H9 (cell line): ENCODE measurements at regions not wholly inside any gene's neighbourhood (a gene's known extent, or its start where the extent isn't known, plus 50 kb on each side); places are given as distances from the start of the nearest gene placed in this dataset.

Experiments used
- DNase-seq: peaks from one replicate; pipeline ENCODE4 v3.0.0-alpha.2; 2017
- H2AFZ ChIP-seq: one replicate; pipeline ENCODE4 v1.6.1; 2013; ENCODE audit warnings: mild to moderate bottlenecking, low read length, control low read depth, moderate library complexity
- H2AK5ac ChIP-seq: 2 replicates; pipeline ENCODE4 v1.6.1; 2013; ENCODE audit warnings: low read length, control low read depth, mixed read lengths; ENCODE audit not compliant: insufficient read length
- H2BK120ac ChIP-seq: one replicate; pipeline ENCODE4 v1.6.1; 2013; ENCODE audit warnings: low read depth, mild to moderate bottlenecking, low read length, control low read depth, inconsistent platforms; ENCODE audit not compliant: poor library complexity, severe bottlenecking
- H2BK12ac ChIP-seq: 2 replicates; pipeline ENCODE4 v1.6.1; 2013; ENCODE audit warnings: low read length, control low read depth, mixed read lengths, low read depth; ENCODE audit not compliant: insufficient read length
- H2BK15ac ChIP-seq: 2 replicates; pipeline ENCODE4 v1.6.1; 2013; ENCODE audit warnings: low read depth, low read length, control low read depth
- H2BK20ac ChIP-seq: one replicate; pipeline ENCODE4 v1.6.1; 2013; ENCODE audit warnings: low read depth, mild to moderate bottlenecking, low read length, control low read depth, inconsistent platforms; ENCODE audit not compliant: poor library complexity, severe bottlenecking
- H2BK5ac ChIP-seq: 2 replicates; pipeline ENCODE4 v1.6.1; 2013; ENCODE audit warnings: low read length, control low read depth, mixed read lengths; ENCODE audit not compliant: insufficient read length
- H3K14ac ChIP-seq: 2 replicates; pipeline ENCODE4 v1.6.1; 2013; ENCODE audit warnings: low read length, control low read depth; ENCODE audit not compliant: insufficient read depth
- H3K18ac ChIP-seq: 2 replicates; pipeline ENCODE4 v1.6.1; 2013; ENCODE audit warnings: low read depth, mild to moderate bottlenecking, mixed read lengths, low read length, control low read depth; ENCODE audit not compliant: insufficient read length
- H3K23ac ChIP-seq: 2 replicates; pipeline ENCODE4 v1.6.1; 2013; ENCODE audit warnings: low read length, control low read depth, mixed read lengths, low read depth; ENCODE audit not compliant: insufficient read length
- H3K23me2 ChIP-seq: 2 replicates; pipeline ENCODE4 v1.6.1; 2013; ENCODE audit warnings: low read depth, mild to moderate bottlenecking, mixed read lengths, low read length, control low read depth; ENCODE audit not compliant: insufficient read length, poor library complexity, severe bottlenecking
- H3K27ac ChIP-seq: 2 replicates; pipeline ENCODE4 v1.5.1; 2013; ENCODE audit warnings: low read length, control low read depth, mixed read lengths, low read depth; ENCODE audit not compliant: insufficient read length
- H3K27me3 ChIP-seq: 2 replicates; pipeline ENCODE4 v1.6.1; 2013; ENCODE audit warnings: low read length, control low read depth, inconsistent platforms; ENCODE audit not compliant: insufficient read depth
- H3K4ac ChIP-seq: 2 replicates; pipeline ENCODE4 v1.6.1; 2013; ENCODE audit warnings: low read depth, mild to moderate bottlenecking, control low read depth, inconsistent platforms, low read length, moderate library complexity
- H3K4me1 ChIP-seq: 2 replicates; pipeline ENCODE4 v1.6.1; 2013; ENCODE audit warnings: low read length, control low read depth, inconsistent platforms; ENCODE audit not compliant: insufficient read depth
- H3K4me2 ChIP-seq: 2 replicates; pipeline ENCODE4 v1.6.1; 2013; ENCODE audit warnings: low read length, control low read depth, mixed read lengths; ENCODE audit not compliant: insufficient read length, insufficient read depth
- H3K56ac ChIP-seq: 2 replicates; pipeline ENCODE4 v1.6.1; 2013; ENCODE audit warnings: low read depth, mild to moderate bottlenecking, mixed read lengths, low read length, control low read depth; ENCODE audit not compliant: insufficient read length
- H3K79me1 ChIP-seq: 2 replicates; pipeline ENCODE4 v1.6.1; 2013; ENCODE audit warnings: low read depth, mild to moderate bottlenecking, moderate library complexity, low read length, control low read depth, inconsistent platforms; ENCODE audit not compliant: insufficient read depth, poor library complexity, severe bottlenecking
- H3K79me2 ChIP-seq: 2 replicates; pipeline ENCODE4 v1.6.1; 2013; ENCODE audit warnings: low read length, control low read depth, inconsistent platforms; ENCODE audit not compliant: insufficient read depth
- H3K9ac ChIP-seq: 2 replicates; pipeline ENCODE4 v1.6.1; 2013; ENCODE audit warnings: low read length, control low read depth, mixed read lengths; ENCODE audit not compliant: insufficient read length; ENCODE audit errors: extremely low read depth
- H3K9me3 ChIP-seq: one replicate; pipeline ENCODE4 v1.6.1; 2013; ENCODE audit warnings: low read depth, low read length, inconsistent platforms; ENCODE audit not compliant: control insufficient read depth
- H3T11ph ChIP-seq: one replicate; pipeline ENCODE4 v1.6.1; 2013; ENCODE audit warnings: mild to moderate bottlenecking, low read length, control low read depth, inconsistent platforms
- H4K20me1 ChIP-seq: one replicate; pipeline ENCODE4 v1.6.1; 2013; ENCODE audit not compliant: control insufficient read depth, insufficient read length, insufficient read depth
- H4K5ac ChIP-seq: 2 replicates; pipeline ENCODE4 v1.6.1; 2013; ENCODE audit warnings: low read depth, mild to moderate bottlenecking, mixed read lengths, low read length, control low read depth; ENCODE audit not compliant: insufficient read length
- H4K8ac ChIP-seq: replicated peaks from 2 replicates; pipeline ENCODE4 v1.6.1; 2013; ENCODE audit warnings: low read length, control low read depth, mixed read lengths, low read depth; ENCODE audit not compliant: insufficient read length
- H4K91ac ChIP-seq: 2 replicates; pipeline ENCODE4 v1.6.1; 2013; ENCODE audit warnings: low read depth, mild to moderate bottlenecking, moderate library complexity, mixed read lengths, low read length, control low read depth; ENCODE audit not compliant: insufficient read length
- H3K27ac Mint-ChIP-seq, 3 experiments: 2 replicates in 2 of 3; 3 replicates in 1 of 3; pipeline ENCODE4 v1.8.0; 2020 to 2021; ENCODE audit warnings: mixed read lengths in 3 of 3, mild to moderate bottlenecking in 1 of 3, moderate library complexity in 1 of 3
- H3K27me3 Mint-ChIP-seq: 2 replicates; pipeline ENCODE4 v1.8.0; 2021; ENCODE audit warnings: low read depth, mild to moderate bottlenecking, moderate library complexity, mixed read lengths
- H3K36me3 Mint-ChIP-seq, 3 experiments: 2 replicates in 2 of 3; 3 replicates in 1 of 3; pipeline ENCODE4 v1.8.0; 2020 to 2021; ENCODE audit warnings: low read depth in 3 of 3, mixed read lengths in 3 of 3; ENCODE audit not compliant: insufficient read depth in 1 of 3
- H3K4me1 Mint-ChIP-seq, 2 experiments: 2 replicates each; pipeline ENCODE4 v1.8.0; 2020; ENCODE audit warnings: mixed read lengths in 2 of 2
- H3K4me3 Mint-ChIP-seq, 2 experiments: 2 replicates in 1 of 2; 3 replicates in 1 of 2; pipeline ENCODE4 v1.8.0; 2020 to 2021; ENCODE audit warnings: mild to moderate bottlenecking in 2 of 2, mixed read lengths in 2 of 2, moderate library complexity in 1 of 2
- H3K9me3 Mint-ChIP-seq, 2 experiments: 2 replicates in 1 of 2; 3 replicates in 1 of 2; pipeline ENCODE4 v1.8.0; 2020; ENCODE audit warnings: mild to moderate bottlenecking in 2 of 2, mixed read lengths in 2 of 2, moderate library complexity in 1 of 2
- TF ChIP-seq, protein P1 (sequence below): fragments of 200-600 bp; sonication (generic); conservative IDR thresholded peaks from 3 replicates; pipeline ENCODE4 v1.8.0; 2021; ENCODE audit warnings: antibody characterized with exemption, mild to moderate bottlenecking

DNA sequence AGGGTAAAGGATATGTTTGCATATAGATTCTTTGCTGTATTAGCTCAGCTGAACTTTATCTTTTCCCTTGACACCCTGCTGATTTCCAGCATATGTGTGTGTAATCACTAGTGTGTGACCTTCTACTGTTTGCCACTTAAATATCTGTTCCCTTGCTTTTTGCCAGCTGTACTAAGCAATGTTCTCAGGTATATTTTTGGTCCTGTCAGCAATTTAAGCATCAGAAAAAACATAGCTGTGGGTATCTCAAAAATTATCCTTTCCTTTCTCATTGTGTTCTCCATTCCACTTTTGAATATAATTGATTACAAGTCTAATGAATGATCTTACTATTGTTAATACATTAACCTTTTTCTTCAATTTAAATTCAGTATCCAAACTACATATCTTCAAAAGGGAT is 59.2 kb upstream of the CDH10 start:
- Histone ChIP-seq H2BK5ac (no peak overlapping the region), H4K91ac (no peak overlapping the region), H3K4me1 (no peaks in the 10 kb centered on the region), H2BK15ac (no peak overlapping the region), H3K79me1 (no peaks in the 10 kb centered on the region), H3T11ph (no peak overlapping the region), H3K14ac (no peak overlapping the region), H4K5ac (no peak overlapping the region), H2AK5ac (no peak overlapping the region), H3K27ac (no peak overlapping the region), H3K27me3 (no peaks in the 10 kb centered on the region), H2BK120ac (no peak overlapping the region), H3K56ac (no peak overlapping the region), H3K4ac (no peak overlapping the region), H3K4me2 (no peak overlapping the region), H3K18ac (no peak overlapping the region), H3K23me2 (no peaks in the 10 kb centered on the region), H3K9ac (no peak overlapping the region), H4K8ac (no peak overlapping the region), H2AFZ (no peak overlapping the region), H2BK20ac (no peak overlapping the region), H2BK12ac (no peak overlapping the region), H3K79me2 (no peaks in the 10 kb centered on the region), H3K9me3 (no peaks in the 10 kb centered on the region), H4K20me1 (no peaks in the 10 kb centered on the region), H3K23ac (no peak overlapping the region)
- Mint-ChIP-seq H3K36me3 (no peaks in the 10 kb centered on the region; a peak in 1 of 7 replicates), H3K27ac (no peak overlapping the region; a peak in 1 of 7 replicates), H3K27me3 (no peaks in the 10 kb centered on the region), H3K4me3 (no peak overlapping the region), H3K9me3 (peaks cover 0 to 2% of the 10 kb centered on the region in 2 experiments; a peak in 2 of 5 replicates), H3K4me1 (peaks cover 4% of the 10 kb centered on the region in 2 experiments; a peak in 2 of 4 replicates)
- TF ChIP-seq, protein P1, sequence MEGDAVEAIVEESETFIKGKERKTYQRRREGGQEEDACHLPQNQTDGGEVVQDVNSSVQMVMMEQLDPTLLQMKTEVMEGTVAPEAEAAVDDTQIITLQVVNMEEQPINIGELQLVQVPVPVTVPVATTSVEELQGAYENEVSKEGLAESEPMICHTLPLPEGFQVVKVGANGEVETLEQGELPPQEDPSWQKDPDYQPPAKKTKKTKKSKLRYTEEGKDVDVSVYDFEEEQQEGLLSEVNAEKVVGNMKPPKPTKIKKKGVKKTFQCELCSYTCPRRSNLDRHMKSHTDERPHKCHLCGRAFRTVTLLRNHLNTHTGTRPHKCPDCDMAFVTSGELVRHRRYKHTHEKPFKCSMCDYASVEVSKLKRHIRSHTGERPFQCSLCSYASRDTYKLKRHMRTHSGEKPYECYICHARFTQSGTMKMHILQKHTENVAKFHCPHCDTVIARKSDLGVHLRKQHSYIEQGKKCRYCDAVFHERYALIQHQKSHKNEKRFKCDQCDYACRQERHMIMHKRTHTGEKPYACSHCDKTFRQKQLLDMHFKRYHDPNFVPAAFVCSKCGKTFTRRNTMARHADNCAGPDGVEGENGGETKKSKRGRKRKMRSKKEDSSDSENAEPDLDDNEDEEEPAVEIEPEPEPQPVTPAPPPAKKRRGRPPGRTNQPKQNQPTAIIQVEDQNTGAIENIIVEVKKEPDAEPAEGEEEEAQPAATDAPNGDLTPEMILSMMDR, result no peak
- DNase-seq, result no peak
